ENCODE measurements at regions not wholly inside any gene's neighbourhood (a gene's known extent, or its start where the extent isn't known, plus 50 kb on each side); places are given as distances from the start of the nearest gene placed in this dataset.
A peak's percentile ranks its signal among the peaks of the same experiment; 100 is the strongest.

DNA sequence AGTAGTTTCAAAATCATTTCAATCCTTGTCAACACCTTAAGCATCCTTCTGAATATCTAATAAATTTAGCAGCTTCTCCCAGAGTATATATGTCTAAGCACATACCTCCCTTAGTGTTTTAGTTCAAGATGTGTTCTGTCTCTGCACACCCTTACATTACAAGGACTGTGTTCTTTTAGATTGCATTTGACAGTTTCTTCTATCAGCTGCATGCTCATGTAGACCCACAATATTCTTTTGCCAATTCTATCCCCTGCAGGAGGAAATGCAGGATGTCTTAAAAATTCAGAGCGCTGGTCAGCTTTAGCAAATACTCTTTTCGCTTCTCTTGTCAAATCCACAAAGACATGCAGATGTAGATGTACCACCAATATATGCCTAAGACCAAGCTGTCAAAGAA lies 145.8 kb upstream of the SLC30A5 start:
- DNase-seq (ENCODE audit: missing footprints), result no peak
- ATAC-seq, result no peak

DNA sequence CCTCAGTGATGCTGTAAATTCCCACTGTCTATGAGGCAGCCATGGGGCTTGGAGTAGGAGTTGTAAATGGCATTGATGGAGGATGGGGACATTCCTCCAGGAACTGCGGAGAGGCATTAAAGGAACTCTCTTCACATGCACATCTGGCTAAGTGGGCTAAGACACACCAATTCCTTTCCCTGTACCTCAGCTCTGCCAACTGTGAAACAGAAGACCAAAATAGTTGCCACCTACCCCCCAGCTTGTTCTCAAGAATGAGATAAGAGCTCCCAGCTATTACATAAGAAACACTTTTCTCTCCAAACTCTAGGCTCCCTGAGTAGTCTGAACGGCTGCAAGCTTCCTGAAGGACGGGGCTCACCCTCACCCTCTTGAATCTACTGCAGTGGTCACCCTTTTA lies 144.6 kb upstream of the SLC30A5 start:
- no peak for ATAC-seq

More for the DNA sequence above, 145.8 kb upstream of the SLC30A5 start:
- intact Hi-C loops (cut with DNase I), result loop anchor here (10.0 kb wide), 1 partner anchor 473 kb away; no protein-coding TSS in a partner anchor

DNA sequence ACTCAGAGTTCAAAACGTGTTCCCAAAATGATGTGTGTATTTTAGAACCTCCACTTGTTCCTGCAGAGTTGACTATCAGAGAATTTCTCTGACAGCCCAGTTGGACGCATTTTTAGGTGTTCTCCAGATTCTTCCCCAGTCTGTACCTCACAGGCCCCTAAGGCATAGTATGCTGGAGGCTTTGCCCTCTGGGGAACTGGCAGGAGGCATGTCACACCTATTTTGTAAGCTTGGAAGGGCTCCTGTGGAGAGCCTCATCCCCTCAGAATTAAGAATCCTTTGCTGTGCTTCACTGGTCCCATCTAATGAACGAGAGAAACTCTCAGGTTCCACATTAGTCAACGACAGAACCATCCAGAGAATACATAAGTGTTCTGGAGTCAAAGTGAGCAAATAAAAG lies 144.1 kb upstream of the SLC30A5 start:
- DNase-seq (ENCODE audit: missing footprints), result no peak
- no peak for ATAC-seq
- intact Hi-C loops (cut with DNase I), result loop anchor here (10.0 kb wide), 1 partner anchor 475 kb away; no protein-coding TSS in a partner anchor

More for the DNA sequence above, 144.6 kb upstream of the SLC30A5 start:
- no peak for DNase-seq (ENCODE audit: missing footprints)
- intact Hi-C loops (cut with DNase I), result loop anchor here (10.0 kb wide), 1 partner anchor 474 kb away; no protein-coding TSS in a partner anchor

DNA sequence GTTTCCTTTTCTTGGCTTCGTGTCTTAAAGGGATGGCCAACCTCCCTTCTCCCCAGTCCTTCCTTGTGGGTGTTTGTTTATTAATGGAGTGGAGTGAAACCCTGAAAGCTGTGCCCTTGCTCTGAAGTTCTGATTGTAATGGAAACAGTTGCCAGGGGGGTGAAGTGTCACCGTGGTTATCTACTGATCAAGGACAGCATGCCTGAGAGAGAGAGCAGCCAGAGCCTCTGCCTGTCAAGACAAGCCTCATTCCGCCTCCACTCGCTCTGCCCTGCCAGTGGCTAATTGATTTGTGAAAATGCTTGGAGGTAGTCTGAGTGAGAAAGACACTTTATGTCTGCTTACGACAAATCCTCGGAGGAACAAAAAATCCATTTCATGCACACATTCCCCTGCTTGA lies 143.7 kb upstream of the SLC30A5 start:
- intact Hi-C loops (cut with DNase I), result no loop called here
- DNase-seq (ENCODE audit: missing footprints), result no peak

DNA sequence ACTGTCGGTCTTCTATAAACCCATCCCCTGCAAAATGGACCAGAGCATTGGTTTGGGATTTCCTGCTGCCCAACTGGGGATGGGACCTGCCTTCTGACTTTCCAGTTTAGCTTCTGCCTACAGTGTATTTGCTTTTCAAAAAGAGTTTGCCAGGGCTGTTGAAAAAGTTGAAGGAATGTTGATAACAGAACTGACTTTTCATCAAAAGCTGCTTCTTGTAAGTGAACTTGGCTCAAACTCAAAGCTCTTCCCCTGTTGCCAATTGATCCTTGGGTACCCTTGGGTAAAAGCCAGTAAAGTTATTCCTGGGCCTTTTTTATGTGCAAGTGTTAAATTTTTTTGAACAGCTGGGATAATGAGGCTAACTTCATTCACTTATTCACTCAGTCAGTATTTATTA lies 142.9 kb upstream of the SLC30A5 start:
- ATAC-seq (no peak), DNase-seq (ENCODE audit: missing footprints) (no peak)
- intact Hi-C loops (cut with DNase I), result no loop called here

More for the DNA sequence above, 143.7 kb upstream of the SLC30A5 start:
- ATAC-seq, result no peak

DNA sequence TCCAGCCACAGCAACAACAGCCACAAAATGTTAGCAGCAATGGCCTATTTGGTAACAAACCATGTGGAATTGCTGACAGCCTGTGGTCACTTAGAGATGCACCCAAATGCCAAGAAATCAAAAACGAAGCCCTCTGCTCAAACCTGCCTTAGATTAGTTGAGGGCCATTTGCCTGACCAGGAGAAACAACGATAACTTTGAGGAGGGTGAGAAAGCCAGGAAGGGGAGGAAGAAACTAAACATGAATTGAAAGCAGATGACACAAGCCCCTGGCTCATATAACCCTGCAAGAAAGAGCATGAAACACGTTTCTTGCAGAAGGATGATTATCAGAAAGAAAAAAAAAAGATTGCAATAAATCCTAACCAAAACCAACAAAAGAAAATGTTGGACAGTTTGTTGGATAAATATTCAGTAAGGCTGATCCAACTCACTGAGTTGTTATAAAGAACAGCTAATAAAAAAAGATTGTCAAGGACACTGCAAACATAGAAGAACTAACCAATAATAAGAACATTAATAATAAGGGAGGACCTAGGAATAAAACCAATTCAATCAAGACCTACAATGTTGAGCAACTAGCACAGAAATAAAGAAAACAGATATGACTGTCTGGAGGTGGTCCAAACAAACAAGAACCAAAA lies 140.5 kb upstream of the SLC30A5 start:
- DNase-seq (ENCODE audit: missing footprints) (no peak), ATAC-seq (peak; percentile 11)
- intact Hi-C loops (cut with DNase I), result no loop called here

DNA sequence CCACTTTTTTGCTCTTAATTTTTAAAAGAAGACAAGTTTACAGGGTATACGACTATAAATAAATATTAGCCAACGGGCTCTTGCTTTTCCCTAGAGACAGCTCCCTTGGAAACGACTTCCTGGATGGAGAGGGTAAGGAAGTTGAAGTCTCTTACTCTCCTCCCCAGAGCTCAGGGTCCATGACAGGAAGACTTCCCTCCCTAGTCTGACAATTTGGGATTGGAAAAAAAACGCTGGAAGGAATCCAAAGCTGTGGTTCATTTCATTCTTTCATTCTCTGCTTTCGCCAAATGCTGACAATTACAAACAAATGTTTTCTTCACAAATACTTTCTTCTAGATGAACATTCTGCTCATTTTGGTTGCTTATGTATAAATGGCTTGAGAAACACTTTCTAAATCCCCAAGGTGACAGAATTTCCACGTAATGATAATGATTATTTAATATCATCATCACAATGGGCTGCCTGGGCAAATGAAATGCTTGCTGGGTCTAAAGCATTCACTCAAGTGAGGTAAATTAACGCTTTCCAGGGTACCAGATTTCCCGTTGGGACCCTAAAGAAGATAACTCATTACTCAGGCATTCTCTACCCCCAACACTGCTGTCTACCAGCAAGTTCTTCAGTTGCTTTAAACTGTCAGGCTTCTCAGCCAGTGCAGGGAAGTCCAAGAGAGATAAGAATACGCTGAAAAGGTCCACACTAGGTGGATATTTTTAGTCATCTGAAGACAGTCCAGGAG lies 139.8 kb upstream of the SLC30A5 start:
- intact Hi-C loops (cut with DNase I), result no loop called here
- peak; percentile 83 for ATAC-seq
- DNase-seq (ENCODE audit: missing footprints), result no peak

DNA sequence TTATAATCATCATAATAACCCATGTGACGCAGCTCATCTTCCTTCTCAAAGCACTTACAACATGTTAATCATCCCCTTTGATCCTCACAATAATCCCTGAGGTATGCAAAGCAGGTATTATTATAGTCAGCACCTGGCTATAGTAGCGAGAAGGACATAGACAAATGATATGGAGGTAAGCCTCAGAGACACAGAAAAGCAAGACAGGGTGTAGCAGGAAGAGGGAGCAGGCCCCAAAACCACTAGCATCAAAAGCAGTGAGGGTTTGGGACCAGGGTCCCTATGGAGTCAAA lies 139.2 kb upstream of the SLC30A5 start:
- intact Hi-C loops (cut with DNase I), result no loop called here
- ATAC-seq (no peak), DNase-seq (ENCODE audit: missing footprints) (no peak)

DNA sequence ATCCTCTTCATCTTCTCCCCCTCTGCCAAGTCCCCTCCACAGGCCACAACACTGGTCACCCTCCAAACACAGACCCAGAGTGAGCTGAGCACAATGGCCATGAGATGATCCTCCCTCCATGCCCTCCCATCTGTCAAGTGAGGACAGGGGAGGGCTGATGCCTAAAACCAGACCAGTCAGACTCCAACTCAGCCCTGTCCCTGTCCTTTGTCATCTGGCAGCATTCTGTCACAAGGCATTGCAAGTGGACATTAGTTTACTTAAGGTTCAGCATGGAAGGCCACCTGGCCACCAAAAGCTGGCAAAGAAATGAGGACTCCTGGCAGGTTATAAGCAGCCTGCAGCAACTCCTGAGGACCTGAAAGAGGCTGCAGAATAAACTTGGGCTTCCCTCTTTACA lies 136.2 kb upstream of the SLC30A5 start:
- ATAC-seq (no peak), DNase-seq (ENCODE audit: missing footprints) (no peak)
- intact Hi-C loops (cut with DNase I), result no loop called here

DNA sequence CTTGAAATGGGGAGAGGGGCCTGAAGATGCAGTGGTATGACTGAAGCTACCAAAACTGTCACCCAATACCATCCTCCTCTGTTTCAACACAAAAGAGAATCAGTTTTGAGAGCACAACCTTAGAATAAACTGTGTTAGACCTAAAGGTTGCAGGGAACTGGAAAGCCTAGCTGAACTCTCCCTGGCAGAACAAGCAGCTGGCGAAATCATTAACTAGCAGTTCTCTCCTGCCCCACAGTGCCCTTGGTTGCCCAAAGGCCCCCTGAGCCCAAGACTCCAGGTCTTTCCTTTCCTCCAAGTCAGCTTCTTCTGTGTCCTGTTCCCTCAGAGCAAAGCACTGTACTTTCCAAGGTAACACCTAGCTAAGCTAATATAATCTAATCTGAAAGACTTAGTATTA lies 135.4 kb upstream of the SLC30A5 start:
- ATAC-seq, result no peak
- no peak for DNase-seq (ENCODE audit: missing footprints)
- intact Hi-C loops (cut with DNase I), result no loop called here

DNA sequence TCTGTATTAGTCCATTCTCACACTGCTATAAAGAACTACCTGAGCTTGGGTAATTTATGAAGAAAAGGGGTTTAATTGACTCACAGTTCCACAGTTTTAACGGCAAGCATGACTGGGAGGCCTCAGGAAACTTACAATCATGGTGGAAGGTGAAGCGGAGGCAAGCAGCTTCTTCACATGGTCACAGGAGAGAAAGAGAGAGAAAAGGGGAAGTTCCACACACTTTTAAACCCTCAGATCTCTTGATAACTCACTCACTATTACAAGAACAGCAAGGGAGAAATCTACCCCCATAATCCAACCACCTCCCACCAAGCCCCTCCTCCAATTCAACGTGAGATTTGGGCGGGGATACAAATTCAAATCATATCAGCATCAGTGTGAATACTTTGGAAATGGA lies 133.4 kb upstream of the SLC30A5 start:
- ATAC-seq (no peak), DNase-seq (ENCODE audit: missing footprints) (no peak)
- intact Hi-C loops (cut with DNase I), result loop anchor here (5.0 kb wide), 1 partner anchor 1713 kb away; no protein-coding TSS in a partner anchor

DNA sequence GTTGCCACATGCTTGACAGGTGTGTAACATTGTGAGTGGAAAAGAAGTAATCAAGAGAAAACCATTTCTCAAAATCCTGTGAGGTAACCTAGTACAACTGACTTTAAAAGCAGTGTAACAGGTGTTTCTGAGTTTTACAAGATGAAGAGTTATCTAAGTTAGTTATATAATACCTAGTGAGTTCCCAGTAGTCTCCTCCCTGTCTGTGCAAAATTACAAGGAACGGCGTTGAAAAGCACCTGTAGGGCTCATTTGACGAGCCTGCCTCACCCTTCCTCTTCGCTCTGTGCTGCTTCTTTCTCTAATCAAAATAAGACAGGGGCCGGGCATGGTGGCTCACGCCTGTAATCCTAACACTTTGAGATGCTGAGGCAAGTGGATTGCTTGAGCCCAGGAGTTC lies 132.9 kb upstream of the SLC30A5 start:
- intact Hi-C loops (cut with DNase I), result loop anchor here (5.0 kb wide), 1 partner anchor 1714 kb away; no protein-coding TSS in a partner anchor
- DNase-seq (ENCODE audit: missing footprints) (no peak), ATAC-seq (no peak)

DNA sequence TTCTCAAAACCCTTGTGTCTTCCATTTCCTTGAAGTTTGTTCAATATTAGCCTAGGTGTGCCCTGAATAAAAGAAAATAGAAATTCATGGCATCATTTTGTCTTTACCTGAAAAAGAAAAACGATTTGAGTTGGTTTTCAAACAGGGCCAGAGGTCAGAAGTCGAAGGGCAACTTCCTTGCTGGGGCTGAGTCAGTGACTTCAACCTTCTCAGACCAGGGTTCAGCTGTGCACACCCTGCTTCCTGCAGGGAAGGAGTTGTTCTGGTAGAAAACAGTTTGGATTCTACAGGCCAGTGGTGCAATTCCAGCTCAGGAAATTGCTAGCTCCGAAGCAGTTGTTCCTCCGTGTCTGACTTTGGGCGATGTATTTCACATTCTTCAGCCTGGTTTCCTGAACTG lies 132.1 kb upstream of the SLC30A5 start:
- DNase-seq (ENCODE audit: missing footprints), result no peak
- intact Hi-C loops (cut with DNase I), result loop anchor here (2.0 to 5.0 kb wide), 2 partner anchors 675 to 1714 kb away; no protein-coding TSS in a partner anchor
- ATAC-seq, result no peak

DNA sequence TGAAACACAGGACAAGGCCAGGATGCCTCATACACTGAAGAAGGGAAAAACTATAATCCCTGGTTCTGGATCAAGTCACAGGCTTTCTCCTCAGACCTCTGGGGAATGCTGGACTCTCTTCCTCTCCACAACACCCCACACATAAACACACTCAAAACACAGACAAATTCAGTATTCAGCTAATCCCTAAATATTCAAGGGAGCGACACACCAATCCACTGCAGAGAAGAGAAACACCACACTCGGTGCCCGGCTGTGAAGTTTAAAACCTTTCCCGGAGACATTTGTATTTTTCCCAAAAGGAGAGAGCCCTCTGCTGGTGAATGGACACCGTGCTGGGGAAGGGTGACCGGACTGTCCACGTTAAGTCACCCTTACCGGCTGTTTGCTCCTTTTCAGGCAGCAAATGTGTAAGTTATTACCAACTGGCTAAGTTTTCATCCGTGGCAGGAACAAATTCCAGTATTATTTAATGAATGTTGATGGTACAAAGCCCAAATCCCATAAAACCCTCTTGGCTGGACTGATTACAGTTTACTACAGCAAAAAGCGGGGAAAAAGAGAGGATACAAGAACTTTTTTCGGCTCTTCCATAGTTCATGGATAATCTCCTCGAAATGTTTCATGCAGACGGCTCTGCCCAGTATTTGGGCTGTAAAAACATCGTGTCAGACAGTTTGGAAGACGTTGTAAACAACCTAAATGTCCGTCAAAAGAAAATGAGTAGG lies 130.9 kb upstream of the SLC30A5 start:
- no peak for DNase-seq (ENCODE audit: missing footprints)
- peak; percentile 84 for ATAC-seq
- intact Hi-C loops (cut with DNase I), result loop anchor here (2.0 to 5.0 kb wide), 2 partner anchors 676 to 1716 kb away; no protein-coding TSS in a partner anchor

DNA sequence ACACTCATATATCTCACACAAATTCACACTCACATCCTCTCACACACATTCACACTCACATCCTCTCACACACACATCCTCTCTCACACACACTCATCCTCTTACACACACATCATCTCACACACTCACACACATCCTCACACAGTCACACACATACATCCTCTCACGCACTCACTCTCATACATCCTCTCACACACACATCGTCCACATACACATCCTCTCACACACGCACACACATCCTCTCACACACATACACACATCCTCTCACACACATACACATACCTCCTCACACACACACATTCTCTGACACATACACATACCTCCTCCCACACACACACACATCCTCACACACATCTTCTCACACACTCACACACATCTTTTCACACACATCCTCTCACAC lies 129.1 kb upstream of the SLC30A5 start:
- no peak for DNase-seq (ENCODE audit: missing footprints)
- no peak for ATAC-seq
- intact Hi-C loops (cut with DNase I), result loop anchor here (5.0 kb wide), 1 partner anchor 1717 kb away; no protein-coding TSS in a partner anchor

DNA sequence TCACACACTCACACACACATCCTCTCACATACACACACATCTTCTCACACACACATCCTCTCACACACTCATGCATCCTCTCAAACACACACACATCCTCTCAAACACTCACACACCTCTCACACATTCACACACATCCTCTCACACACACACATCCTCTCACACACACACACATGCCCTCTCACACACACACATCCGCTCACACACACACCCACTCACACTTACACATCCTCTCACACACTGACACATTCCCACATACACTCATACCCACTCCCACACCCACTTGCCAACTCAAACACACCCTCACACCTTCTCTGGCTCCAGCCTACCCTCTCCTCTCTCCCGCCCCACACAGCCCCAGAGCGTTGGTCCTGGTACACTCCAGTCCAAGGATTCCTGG lies 127.9 kb upstream of the SLC30A5 start:
- intact Hi-C loops (cut with DNase I), result no loop called here
- no peak for DNase-seq (ENCODE audit: missing footprints)
- no peak for ATAC-seq

DNA sequence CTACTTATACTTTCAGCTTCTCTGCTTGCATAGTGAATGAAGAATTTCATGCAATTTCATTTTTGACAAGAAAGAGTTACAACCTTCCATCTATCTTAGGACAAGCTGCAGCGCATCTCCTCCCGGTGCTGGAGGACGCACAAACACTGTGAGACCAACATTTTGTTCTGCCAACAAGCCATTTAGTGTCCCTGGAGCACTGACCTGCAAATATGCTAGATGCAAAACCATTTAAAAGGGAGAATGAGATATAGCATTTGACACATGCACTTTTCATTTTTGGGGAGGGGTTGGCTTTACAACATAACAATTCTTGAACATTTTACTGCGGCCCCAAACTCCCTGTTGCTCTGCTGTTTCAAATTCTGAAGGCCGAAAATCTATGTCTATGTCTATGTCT lies 127.2 kb upstream of the SLC30A5 start:
- no peak for ATAC-seq
- DNase-seq (ENCODE audit: missing footprints), result no peak
- intact Hi-C loops (cut with DNase I), result no loop called here

DNA sequence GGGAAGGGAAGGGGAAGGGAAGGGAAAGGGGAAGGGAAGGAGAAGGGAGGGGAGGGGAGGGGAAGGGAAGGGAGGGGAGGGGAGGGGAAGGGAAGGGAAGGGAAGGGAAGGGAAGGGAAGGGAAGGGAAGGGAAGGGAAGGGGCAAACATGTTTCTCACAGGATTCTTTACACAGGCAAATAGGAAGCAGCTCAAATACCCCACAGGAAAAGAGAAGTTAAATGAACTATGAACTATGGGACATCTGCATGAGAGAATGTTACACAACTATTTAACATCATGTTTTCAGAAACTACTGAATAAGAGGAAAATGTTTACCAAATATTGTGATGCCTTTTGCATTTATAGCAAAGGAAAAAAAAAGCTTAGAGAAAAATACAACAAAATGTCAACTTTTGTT lies 125.4 kb upstream of the SLC30A5 start:
- ATAC-seq, result no peak
- intact Hi-C loops (cut with DNase I), result no loop called here
- DNase-seq (ENCODE audit: missing footprints), result no peak

DNA sequence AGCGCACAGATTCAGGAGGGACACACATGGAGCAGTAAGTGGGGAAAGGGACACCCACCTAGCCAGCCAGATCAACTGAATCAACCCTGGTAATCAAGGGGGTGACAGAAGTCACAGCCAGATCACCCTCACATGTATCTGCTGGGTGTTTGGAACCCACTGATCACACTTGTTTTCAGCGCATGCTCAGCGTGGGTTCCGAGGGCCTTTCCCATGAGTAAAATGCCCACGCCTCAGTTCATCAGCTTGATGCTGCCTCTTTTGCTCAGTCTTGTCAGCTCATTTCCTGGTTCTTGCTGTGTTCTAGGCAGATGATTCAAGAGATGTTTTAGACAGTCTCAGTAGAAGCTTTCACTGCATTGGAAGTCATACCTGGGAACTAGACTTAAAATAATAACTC lies 123.2 kb upstream of the SLC30A5 start:
- intact Hi-C loops (cut with DNase I), result no loop called here
- ATAC-seq, result no peak
- DNase-seq (ENCODE audit: missing footprints), result no peak

DNA sequence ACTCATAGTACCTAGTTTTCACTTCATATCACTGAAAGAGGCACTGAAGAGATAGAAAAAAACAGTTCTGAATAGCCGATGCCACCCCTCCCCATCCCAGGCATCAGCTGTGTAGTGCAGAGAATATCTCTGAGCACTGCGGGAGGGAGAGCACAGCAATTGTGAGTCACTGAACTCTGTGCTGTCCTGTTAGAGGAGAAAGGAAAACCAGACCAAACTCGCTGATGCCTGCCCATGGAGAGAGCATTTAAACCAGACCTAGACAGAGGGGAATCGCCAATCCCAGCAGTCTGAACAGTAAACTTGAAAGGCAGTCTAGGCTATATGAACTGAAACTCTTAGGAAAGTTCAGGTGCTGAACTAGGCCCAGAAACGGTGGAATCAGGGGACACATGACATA lies 120.1 kb upstream of the SLC30A5 start:
- ATAC-seq (no peak), DNase-seq (ENCODE audit: missing footprints) (no peak)
- intact Hi-C loops (cut with DNase I), result no loop called here
